ENCODE measurements at regions not wholly inside any gene's neighbourhood (a gene's known extent, or its start where the extent isn't known, plus 50 kb on each side); places are given as distances from the start of the nearest gene placed in this dataset.

GRCh38 chr20:55160037-55160436, 684.6 kb downstream of the DOK5 start:
- Histone ChIP-seq H3K4me1 (ENCODE audit: insufficient read depth, low read length) (no peaks in the 10 kb centered on the region; the same call in 1 of the 2 replicates), H3K9me3 (ENCODE audit: insufficient read depth, low read depth, low read length) (no peaks in the 10 kb centered on the region), H3K27ac (ENCODE audit: low read length) (no peak overlapping the region), H3K27me3 (ENCODE audit: insufficient read depth, low read length) (no peaks in the 10 kb centered on the region), H3K4me3 (ENCODE audit: low read length) (no peak overlapping the region), H3K36me3 (ENCODE audit: insufficient read depth, low read depth, low read length) (no peaks in the 10 kb centered on the region), H3K9ac (ENCODE audit: low read depth, low read length) (no peak overlapping the region)

GRCh38 chr20:55159230-55159629, 683.8 kb downstream of the DOK5 start:
- H3K4me1 ChIP-seq (ENCODE audit: insufficient read depth, low read length): no peaks in the 10 kb centered on the region
- no peak overlapping the region for H3K4me3 ChIP-seq (ENCODE audit: low read length)

GRCh38 chr20:55158446-55158845, 683.1 kb downstream of the DOK5 start:
- Histone ChIP-seq H3K36me3 (ENCODE audit: insufficient read depth, low read depth, low read length) (no peaks in the 10 kb centered on the region), H3K4me3 (ENCODE audit: low read length) (no peak overlapping the region), H3K9me3 (ENCODE audit: insufficient read depth, low read depth, low read length) (no peaks in the 10 kb centered on the region), H3K27ac (ENCODE audit: low read length) (no peak overlapping the region), H3K27me3 (ENCODE audit: insufficient read depth, low read length) (no peaks in the 10 kb centered on the region), H3K4me1 (ENCODE audit: insufficient read depth, low read length) (no peaks in the 10 kb centered on the region), H3K9ac (ENCODE audit: low read depth, low read length) (no peak overlapping the region)

More at GRCh38 chr20:55159230-55159629, 683.8 kb downstream of the DOK5 start:
- Histone ChIP-seq H3K9ac (ENCODE audit: low read depth, low read length) (no peak overlapping the region), H3K27ac (ENCODE audit: low read length) (no peak overlapping the region), H3K9me3 (ENCODE audit: insufficient read depth, low read depth, low read length) (no peaks in the 10 kb centered on the region), H3K36me3 (ENCODE audit: insufficient read depth, low read depth, low read length) (no peaks in the 10 kb centered on the region), H3K27me3 (ENCODE audit: insufficient read depth, low read length) (no peaks in the 10 kb centered on the region)

GRCh38 chr20:55155360-55155759, 680.0 kb downstream of the DOK5 start:
- no peak overlapping the region for H3K27ac ChIP-seq (ENCODE audit: low read length)
- no peaks in the 10 kb centered on the region for H3K36me3 ChIP-seq (ENCODE audit: insufficient read depth, low read depth, low read length)
- no peaks in the 10 kb centered on the region for H3K4me1 ChIP-seq (ENCODE audit: insufficient read depth, low read length)
- H3K4me3 ChIP-seq (ENCODE audit: low read length): no peak overlapping the region
- H3K9me3 ChIP-seq (ENCODE audit: insufficient read depth, low read depth, low read length): no peaks in the 10 kb centered on the region
- H3K9ac ChIP-seq (ENCODE audit: low read depth, low read length): no peak overlapping the region
- H3K27me3 ChIP-seq (ENCODE audit: insufficient read depth, low read length): no peaks in the 10 kb centered on the region

GRCh38 chr20:55153001-55153645, 677.7 kb downstream of the DOK5 start:
- Histone ChIP-seq H3K9ac (ENCODE audit: low read depth, low read length) (no peak overlapping the region), H3K4me3 (ENCODE audit: low read length) (no peak overlapping the region), H3K27ac (ENCODE audit: low read length) (no peak overlapping the region), H3K4me1 (ENCODE audit: insufficient read depth, low read length) (no peaks in the 10 kb centered on the region), H3K27me3 (ENCODE audit: insufficient read depth, low read length) (no peaks in the 10 kb centered on the region), H3K9me3 (ENCODE audit: insufficient read depth, low read depth, low read length) (no peaks in the 10 kb centered on the region), H3K36me3 (ENCODE audit: insufficient read depth, low read depth, low read length) (no peaks in the 10 kb centered on the region)

- Histone ChIP-seq H3K27me3 (ENCODE audit: insufficient read depth, low read length) (no peaks in the 10 kb centered on the region), H3K9ac (ENCODE audit: low read depth, low read length) (no peak overlapping the region), H3K9me3 (ENCODE audit: insufficient read depth, low read depth, low read length) (no peaks in the 10 kb centered on the region), H3K4me1 (ENCODE audit: insufficient read depth, low read length) (no peaks in the 10 kb centered on the region), H3K27ac (ENCODE audit: low read length) (no peak overlapping the region), H3K4me3 (ENCODE audit: low read length) (no peak overlapping the region), H3K36me3 (ENCODE audit: insufficient read depth, low read depth, low read length) (no peaks in the 10 kb centered on the region)
These were observed 675.8 kb downstream of the DOK5 start for GRCh38 chr20:55151171-55151570.

- Histone ChIP-seq H3K4me3 (ENCODE audit: low read length) (no peak overlapping the region), H3K36me3 (ENCODE audit: insufficient read depth, low read depth, low read length) (no peaks in the 10 kb centered on the region), H3K9ac (ENCODE audit: low read depth, low read length) (no peak overlapping the region), H3K27ac (ENCODE audit: low read length) (no peak overlapping the region), H3K4me1 (ENCODE audit: insufficient read depth, low read length) (no peaks in the 10 kb centered on the region), H3K9me3 (ENCODE audit: insufficient read depth, low read depth, low read length) (no peaks in the 10 kb centered on the region), H3K27me3 (ENCODE audit: insufficient read depth, low read length) (no peaks in the 10 kb centered on the region)
These were observed 668.2 kb downstream of the DOK5 start for GRCh38 chr20:55143601-55144000.

- H3K27me3 ChIP-seq (ENCODE audit: insufficient read depth, low read length): no peaks in the 10 kb centered on the region
- H3K4me1 ChIP-seq (ENCODE audit: insufficient read depth, low read length): no peaks in the 10 kb centered on the region
- no peak overlapping the region for H3K4me3 ChIP-seq (ENCODE audit: low read length)
- no peaks in the 10 kb centered on the region for H3K36me3 ChIP-seq (ENCODE audit: insufficient read depth, low read depth, low read length)
- H3K9me3 ChIP-seq (ENCODE audit: insufficient read depth, low read depth, low read length): no peaks in the 10 kb centered on the region
- H3K27ac ChIP-seq (ENCODE audit: low read length): no peak overlapping the region
- no peak overlapping the region for H3K9ac ChIP-seq (ENCODE audit: low read depth, low read length)
These were observed 667.5 kb downstream of the DOK5 start for GRCh38 chr20:55142932-55143331.

GRCh38 chr20:55140631-55141030, 665.2 kb downstream of the DOK5 start:
- Histone ChIP-seq H3K9ac (ENCODE audit: low read depth, low read length) (no peak overlapping the region), H3K4me1 (ENCODE audit: insufficient read depth, low read length) (no peaks in the 10 kb centered on the region), H3K27ac (ENCODE audit: low read length) (no peak overlapping the region)

GRCh38 chr20:55139173-55139765, 663.9 kb downstream of the DOK5 start:
- Histone ChIP-seq H3K4me3 (ENCODE audit: low read length) (no peak overlapping the region), H3K4me1 (ENCODE audit: insufficient read depth, low read length) (no peaks in the 10 kb centered on the region), H3K36me3 (ENCODE audit: insufficient read depth, low read depth, low read length) (no peaks in the 10 kb centered on the region), H3K27ac (ENCODE audit: low read length) (no peak overlapping the region), H3K27me3 (ENCODE audit: insufficient read depth, low read length) (no peaks in the 10 kb centered on the region), H3K9me3 (ENCODE audit: insufficient read depth, low read depth, low read length) (no peaks in the 10 kb centered on the region), H3K9ac (ENCODE audit: low read depth, low read length) (no peak overlapping the region)

More at GRCh38 chr20:55140631-55141030, 665.2 kb downstream of the DOK5 start:
- H3K36me3 ChIP-seq (ENCODE audit: insufficient read depth, low read depth, low read length): no peaks in the 10 kb centered on the region
- H3K27me3 ChIP-seq (ENCODE audit: insufficient read depth, low read length): no peaks in the 10 kb centered on the region
- H3K4me3 ChIP-seq (ENCODE audit: low read length): no peak overlapping the region
- no peaks in the 10 kb centered on the region for H3K9me3 ChIP-seq (ENCODE audit: insufficient read depth, low read depth, low read length)

GRCh38 chr20:55135923-55136322, 660.5 kb downstream of the DOK5 start:
- no peak overlapping the region for H3K27ac ChIP-seq (ENCODE audit: low read length)
- H3K27me3 ChIP-seq (ENCODE audit: insufficient read depth, low read length): no peaks in the 10 kb centered on the region
- no peak overlapping the region for H3K4me3 ChIP-seq (ENCODE audit: low read length)
- H3K4me1 ChIP-seq (ENCODE audit: insufficient read depth, low read length): no peaks in the 10 kb centered on the region
- H3K9me3 ChIP-seq (ENCODE audit: insufficient read depth, low read depth, low read length): no peaks in the 10 kb centered on the region
- H3K9ac ChIP-seq (ENCODE audit: low read depth, low read length): no peak overlapping the region
- H3K36me3 ChIP-seq (ENCODE audit: insufficient read depth, low read depth, low read length): no peaks in the 10 kb centered on the region

GRCh38 chr20:55132523-55132922, 657.1 kb downstream of the DOK5 start:
- Histone ChIP-seq H3K9ac (ENCODE audit: low read depth, low read length) (no peak overlapping the region), H3K4me3 (ENCODE audit: low read length) (no peak overlapping the region), H3K36me3 (ENCODE audit: insufficient read depth, low read depth, low read length) (no peaks in the 10 kb centered on the region), H3K4me1 (ENCODE audit: insufficient read depth, low read length) (peaks cover 4% of the 10 kb centered on the region; the same call in 1 of the 2 replicates), H3K27me3 (ENCODE audit: insufficient read depth, low read length) (no peaks in the 10 kb centered on the region), H3K9me3 (ENCODE audit: insufficient read depth, low read depth, low read length) (no peaks in the 10 kb centered on the region), H3K27ac (ENCODE audit: low read length) (no peak overlapping the region)

Data from iPS-20b (cell line).